ENCODE measurements at regions not wholly inside any gene's neighbourhood (a gene's known extent, or its start where the extent isn't known, plus 50 kb on each side); places are given as distances from the start of the nearest gene placed in this dataset.

- Histone ChIP-seq H3K4me3 (ENCODE audit: low read depth, low read length) (no peak overlapping the region), H3K36me3 (ENCODE audit: control insufficient read depth in 2 of 2, insufficient read depth in 1 of 2, low read length in 2 of 2) (no peaks in the 10 kb centered on the region), H3K27ac (ENCODE audit: extremely low read depth, low read depth, low read length) (no peak overlapping the region), H3K4me1 (ENCODE audit: control insufficient read depth, insufficient read depth, low read length) (no peaks in the 10 kb centered on the region), H3K9me3 (ENCODE audit: control insufficient read depth, insufficient read depth, low read depth, low read length) (no peaks in the 10 kb centered on the region)
- no peak for TF ChIP-seq SP2 (tag by site-specific recombination; IDR thresholded peaks at IDR 0.05)
- CTCF ChIA-PET: no interaction called here
- POLR2A ChIA-PET: no interaction called here
Observed at GRCh38 chr4:187715466-187715865, 280.1 kb upstream of the ZFP42 start.

- no peaks in the 10 kb centered on the region for H3K4me1 ChIP-seq (ENCODE audit: control insufficient read depth, insufficient read depth, low read length)
- TF ChIP-seq ZSCAN4 (tag by site-specific recombination; IDR thresholded peaks at IDR 0.05) (no peak), ZNF302 (tag by site-specific recombination; IDR thresholded peaks at IDR 0.05; ENCODE audit: low read depth) (no peak), ZNF707 (tag by site-specific recombination; IDR thresholded peaks at IDR 0.05) (no peak), SALL2 (tag by site-specific recombination; IDR thresholded peaks at IDR 0.05; ENCODE audit: borderline replicate concordance) (no peak), ZSCAN5A (tag by site-specific recombination; IDR thresholded peaks at IDR 0.05) (no peak), ATF2 (tag by site-specific recombination; IDR thresholded peaks at IDR 0.05; ENCODE audit: low read depth) (no peak), ZNF792 (tag by site-specific recombination; IDR thresholded peaks at IDR 0.05) (no peak), ZNF37A (tag by site-specific recombination; IDR thresholded peaks at IDR 0.05) (no peak), ZNF473 (tag by site-specific recombination; IDR thresholded peaks at IDR 0.05) (no peak)
- CTCF ChIA-PET: no interaction called here
- no peaks in the 10 kb centered on the region for H3K36me3 ChIP-seq (ENCODE audit: control insufficient read depth in 2 of 2, insufficient read depth in 1 of 2, low read length in 2 of 2)
- H3K27ac ChIP-seq (ENCODE audit: extremely low read depth, low read depth, low read length): no peak overlapping the region
- POLR2A ChIA-PET: no interaction called here
- H3K9me3 ChIP-seq (ENCODE audit: control insufficient read depth, insufficient read depth, low read depth, low read length): no peaks in the 10 kb centered on the region
- H3K4me3 ChIP-seq (ENCODE audit: low read depth, low read length): no peak overlapping the region
Observed at GRCh38 chr4:187724456-187724855, 271.1 kb upstream of the ZFP42 start.

- H3K27ac ChIP-seq (ENCODE audit: extremely low read depth, low read depth, low read length): no peak overlapping the region
- no peaks in the 10 kb centered on the region for H3K4me1 ChIP-seq (ENCODE audit: control insufficient read depth, insufficient read depth, low read length)
- ChIA-PET CTCF (no interaction called here), POLR2A (no interaction called here)
- H3K9me3 ChIP-seq (ENCODE audit: control insufficient read depth, insufficient read depth, low read depth, low read length): no peaks in the 10 kb centered on the region
- no peak for TF ChIP-seq ZNF280C (tag by site-specific recombination; IDR thresholded peaks at IDR 0.05)
- no peak for TF ChIP-seq ZNF350 (tag by site-specific recombination; IDR thresholded peaks at IDR 0.05)
- no peak for TF ChIP-seq YY2 (tag by site-specific recombination; IDR thresholded peaks at IDR 0.05)
- no peak for TF ChIP-seq ZNF157 (tag by site-specific recombination; IDR thresholded peaks at IDR 0.05)
- TF ChIP-seq ZNF174 (tag by site-specific recombination; IDR thresholded peaks at IDR 0.05): no peak
- TF ChIP-seq ZFP69B (tag by site-specific recombination; IDR thresholded peaks at IDR 0.05): no peak
- no peak for TF ChIP-seq ZNF548 (tag by site-specific recombination; IDR thresholded peaks at IDR 0.05)
- TF ChIP-seq GFI1B (tag by site-specific recombination; IDR thresholded peaks at IDR 0.05): no peak
- no peak for TF ChIP-seq ZNF639 (tag by site-specific recombination; IDR thresholded peaks at IDR 0.05)
- TF ChIP-seq ZNF791 (tag by site-specific recombination; IDR thresholded peaks at IDR 0.05): no peak
- no peak for TF ChIP-seq AEBP2 (tag by site-specific recombination; IDR thresholded peaks at IDR 0.05; ENCODE audit: borderline replicate concordance)
- H3K4me3 ChIP-seq (ENCODE audit: low read depth, low read length): no peak overlapping the region
- H3K36me3 ChIP-seq (ENCODE audit: control insufficient read depth in 2 of 2, insufficient read depth in 1 of 2, low read length in 2 of 2): no peaks in the 10 kb centered on the region
Observed at GRCh38 chr4:187726485-187726884, 269.1 kb upstream of the ZFP42 start.

Measured in HEK293 (cell line).